GM23338 (cell line): ENCODE measurements at regions not wholly inside any gene's neighbourhood (a gene's known extent, or its start where the extent isn't known, plus 50 kb on each side); places are given as distances from the start of the nearest gene placed in this dataset.

Source experiments
- ATAC-seq: fragments of 200-7000 bp; cut with Tn5 transposase; 3 replicates; pipeline ENCODE4 v1.9.1; 2020
- DNase-seq: peaks from one replicate; pipeline ENCODE4 v3.0.0-alpha.2; 2015; ENCODE audit warnings: low spot score
- H2AFZ ChIP-seq: fragments of 200-600 bp; sonication (generic); 2 replicates; pipeline ENCODE4 v1.8.0; 2016; ENCODE audit warnings: antibody characterized with exemption, mild to moderate bottlenecking, moderate library complexity
- H3F3A ChIP-seq: fragments of 200-600 bp; sonication (generic); replicated peaks from 2 replicates; pipeline ENCODE4 v1.8.0; 2017; ENCODE audit warnings: antibody characterized with exemption, mixed run types, low read depth
- H3K27ac ChIP-seq: fragments of 200-600 bp; sonication (generic); 2 replicates; pipeline ENCODE4 v1.6.1; 2016; ENCODE audit warnings: low read depth
- H3K27me3 ChIP-seq: fragments of 200-600 bp; sonication (generic); 2 replicates; pipeline ENCODE4 v1.8.0; 2016; ENCODE audit warnings: mild to moderate bottlenecking, mixed run types, moderate library complexity; ENCODE audit not compliant: insufficient read depth
- H3K36me3 ChIP-seq: fragments of 200-600 bp; sonication (generic); 2 replicates; pipeline ENCODE4 v1.8.0; 2016; ENCODE audit warnings: mild to moderate bottlenecking; ENCODE audit not compliant: insufficient read depth
- H3K4me1 ChIP-seq: fragments of 200-600 bp; sonication (generic); 2 replicates; pipeline ENCODE4 v1.8.0; 2016; ENCODE audit warnings: mild to moderate bottlenecking, moderate library complexity; ENCODE audit not compliant: insufficient read depth
- H3K4me2 ChIP-seq: fragments of 200-600 bp; sonication (generic); 2 replicates; pipeline ENCODE4 v1.7.1; 2017; ENCODE audit warnings: mixed run types
- H3K4me3 ChIP-seq: fragments of 200-600 bp; sonication (generic); 2 replicates; pipeline ENCODE4 v1.6.1; 2016; ENCODE audit warnings: mixed run types
- H3K79me2 ChIP-seq: fragments of 200-600 bp; sonication (generic); replicated peaks from 2 replicates; pipeline ENCODE4 v1.8.0; 2017; ENCODE audit warnings: mild to moderate bottlenecking; ENCODE audit not compliant: insufficient read depth
- H3K9me2 ChIP-seq: fragments of 200-600 bp; sonication (generic); 2 replicates; pipeline ENCODE4 v1.8.0; 2017; ENCODE audit not compliant: insufficient read depth
- H4K20me1 ChIP-seq: fragments of 200-600 bp; sonication (generic); replicated peaks from 2 replicates; pipeline ENCODE4 v1.8.0; 2017; ENCODE audit warnings: mild to moderate bottlenecking; ENCODE audit not compliant: insufficient read depth
- H3K27ac Mint-ChIP-seq: 2 replicates; pipeline ENCODE4 v1.8.0; 2020; ENCODE audit warnings: inconsistent platforms, mild to moderate bottlenecking, moderate library complexity, mixed read lengths
- H3K27me3 Mint-ChIP-seq: 3 replicates; pipeline ENCODE4 v1.8.0; 2022; ENCODE audit warnings: low read depth, mild to moderate bottlenecking, moderate library complexity, mixed read lengths, inconsistent platforms; ENCODE audit not compliant: insufficient read depth, poor library complexity
- H3K36me3 Mint-ChIP-seq: 3 replicates; pipeline ENCODE4 v1.8.0; 2021; ENCODE audit warnings: low read depth, mild to moderate bottlenecking, inconsistent platforms, moderate library complexity, mixed read lengths
- H3K4me1 Mint-ChIP-seq: 3 replicates; pipeline ENCODE4 v1.8.0; 2020; ENCODE audit warnings: mild to moderate bottlenecking, inconsistent platforms, mixed read lengths
- H3K4me3 Mint-ChIP-seq: 3 replicates; pipeline ENCODE4 v1.8.0; 2021; ENCODE audit warnings: moderate library complexity, mild to moderate bottlenecking, inconsistent platforms, mixed read lengths
- H3K9me3 Mint-ChIP-seq: 3 replicates; pipeline ENCODE4 v1.8.0; 2020; ENCODE audit warnings: moderate library complexity, mild to moderate bottlenecking, inconsistent platforms, mixed read lengths
- CREB1 ChIP-seq: fragments of 250-450 bp; sonication (Bioruptor Pico); IDR thresholded peaks from 2 replicates; pipeline ENCODE4 v1.5.0; 2020; ENCODE audit warnings: low read depth, mild to moderate bottlenecking, moderate library complexity
- EZH2 ChIP-seq: fragments of 200-600 bp; sonication (generic); IDR thresholded peaks from one replicate; pipeline ENCODE4 v1.8.0; 2017; ENCODE audit warnings: antibody characterized with exemption, mild to moderate bottlenecking, low read depth; ENCODE audit not compliant: unreplicated experiment
- JUNB ChIP-seq: IDR thresholded peaks from one replicate; pipeline ENCODE4 v1.6.1; 2016; ENCODE audit warnings: antibody characterized with exemption; ENCODE audit not compliant: unreplicated experiment
- STAT1 ChIP-seq: IDR thresholded peaks from one replicate; pipeline ENCODE4 v1.6.1; 2016; ENCODE audit warnings: antibody characterized with exemption; ENCODE audit not compliant: unreplicated experiment
- ZNF114 ChIP-seq: fragments of 250-450 bp; sonication (Bioruptor Pico); IDR thresholded peaks from 2 replicates; pipeline ENCODE4 v1.5.0; 2020; ENCODE audit warnings: mild to moderate bottlenecking, moderate library complexity
- TF ChIP-seq, protein P1 (sequence below), 2 experiments: fragments of 200-600 bp in 1 of 2; sonication (generic) in 1 of 2; conservative IDR thresholded peaks; 2 replicates each; pipeline versions ENCODE4 v1.5.1 to v1.6.1; 2016 to 2017; ENCODE audit warnings: antibody characterized with exemption in 2 of 2, low read depth in 2 of 2, mild to moderate bottlenecking in 2 of 2, moderate library complexity in 1 of 2
- TF ChIP-seq, protein P2 (sequence below): IDR thresholded peaks from one replicate; pipeline ENCODE4 v1.6.1; 2018; ENCODE audit warnings: antibody characterized with exemption; ENCODE audit not compliant: unreplicated experiment

GRCh38 chr2:4909346-4910009 is 782.7 kb upstream of the SOX11 start:
- Histone ChIP-seq H3K9me2 (no peaks in the 10 kb centered on the region), H3K4me2 (no peak overlapping the region), H3K27ac (no peak overlapping the region), H3K79me2 (no peaks in the 10 kb centered on the region), H2AFZ (no peak overlapping the region), H3K27me3 (no peaks in the 10 kb centered on the region), H3K4me3 (no peak overlapping the region), H3K4me1 (no peaks in the 10 kb centered on the region), H3F3A (no peaks in the 10 kb centered on the region), H4K20me1 (no peaks in the 10 kb centered on the region), H3K36me3 (no peaks in the 10 kb centered on the region; the same call in 1 of the 2 replicates)
- TF ChIP-seq JUNB (no peak), CREB1 (CRISPR knock-in tag) (no peak), EZH2 (no peak), ZNF114 (no peak)
- peaks cover 3% of the 10 kb centered on the region; the same call in 1 of the 3 replicates for H3K36me3 Mint-ChIP-seq
- H3K4me3 Mint-ChIP-seq = no peak overlapping the region
- DNase-seq = no peak
- no peak for ATAC-seq
- no peaks in the 10 kb centered on the region for H3K4me1 Mint-ChIP-seq
- no peaks in the 10 kb centered on the region for H3K27me3 Mint-ChIP-seq
- peaks cover 75% of the 10 kb centered on the region for H3K9me3 Mint-ChIP-seq
- no peak overlapping the region for H3K27ac Mint-ChIP-seq

DNA sequence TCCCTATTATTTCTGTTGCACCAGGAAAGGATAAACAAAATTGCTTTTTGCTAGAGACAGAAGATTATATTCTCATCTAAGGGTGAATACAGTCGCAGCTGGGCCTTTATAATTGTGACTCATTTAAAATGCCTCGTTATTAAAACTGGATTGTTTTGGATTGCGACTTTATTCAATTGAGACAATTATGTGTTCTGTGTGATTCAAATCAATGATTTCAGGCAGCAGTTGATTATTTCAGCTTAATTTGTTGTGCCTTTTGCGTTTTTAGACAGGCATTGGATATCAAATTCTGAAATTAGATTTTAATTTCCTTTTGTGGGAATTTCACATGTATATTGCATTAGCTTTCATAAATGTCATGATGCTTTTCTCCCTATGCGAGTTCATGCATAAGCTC is 778.1 kb upstream of the SOX11 start:
- no peaks in the 10 kb centered on the region for H3F3A ChIP-seq
- TF ChIP-seq EZH2 (no peak), STAT1 (no peak)
- TF ChIP-seq, protein P1, sequence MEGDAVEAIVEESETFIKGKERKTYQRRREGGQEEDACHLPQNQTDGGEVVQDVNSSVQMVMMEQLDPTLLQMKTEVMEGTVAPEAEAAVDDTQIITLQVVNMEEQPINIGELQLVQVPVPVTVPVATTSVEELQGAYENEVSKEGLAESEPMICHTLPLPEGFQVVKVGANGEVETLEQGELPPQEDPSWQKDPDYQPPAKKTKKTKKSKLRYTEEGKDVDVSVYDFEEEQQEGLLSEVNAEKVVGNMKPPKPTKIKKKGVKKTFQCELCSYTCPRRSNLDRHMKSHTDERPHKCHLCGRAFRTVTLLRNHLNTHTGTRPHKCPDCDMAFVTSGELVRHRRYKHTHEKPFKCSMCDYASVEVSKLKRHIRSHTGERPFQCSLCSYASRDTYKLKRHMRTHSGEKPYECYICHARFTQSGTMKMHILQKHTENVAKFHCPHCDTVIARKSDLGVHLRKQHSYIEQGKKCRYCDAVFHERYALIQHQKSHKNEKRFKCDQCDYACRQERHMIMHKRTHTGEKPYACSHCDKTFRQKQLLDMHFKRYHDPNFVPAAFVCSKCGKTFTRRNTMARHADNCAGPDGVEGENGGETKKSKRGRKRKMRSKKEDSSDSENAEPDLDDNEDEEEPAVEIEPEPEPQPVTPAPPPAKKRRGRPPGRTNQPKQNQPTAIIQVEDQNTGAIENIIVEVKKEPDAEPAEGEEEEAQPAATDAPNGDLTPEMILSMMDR (conservative IDR thresholded peaks at IDR 0.05; ENCODE audit: low read depth in 2 of 2) = no peak
- TF ChIP-seq, protein P2, sequence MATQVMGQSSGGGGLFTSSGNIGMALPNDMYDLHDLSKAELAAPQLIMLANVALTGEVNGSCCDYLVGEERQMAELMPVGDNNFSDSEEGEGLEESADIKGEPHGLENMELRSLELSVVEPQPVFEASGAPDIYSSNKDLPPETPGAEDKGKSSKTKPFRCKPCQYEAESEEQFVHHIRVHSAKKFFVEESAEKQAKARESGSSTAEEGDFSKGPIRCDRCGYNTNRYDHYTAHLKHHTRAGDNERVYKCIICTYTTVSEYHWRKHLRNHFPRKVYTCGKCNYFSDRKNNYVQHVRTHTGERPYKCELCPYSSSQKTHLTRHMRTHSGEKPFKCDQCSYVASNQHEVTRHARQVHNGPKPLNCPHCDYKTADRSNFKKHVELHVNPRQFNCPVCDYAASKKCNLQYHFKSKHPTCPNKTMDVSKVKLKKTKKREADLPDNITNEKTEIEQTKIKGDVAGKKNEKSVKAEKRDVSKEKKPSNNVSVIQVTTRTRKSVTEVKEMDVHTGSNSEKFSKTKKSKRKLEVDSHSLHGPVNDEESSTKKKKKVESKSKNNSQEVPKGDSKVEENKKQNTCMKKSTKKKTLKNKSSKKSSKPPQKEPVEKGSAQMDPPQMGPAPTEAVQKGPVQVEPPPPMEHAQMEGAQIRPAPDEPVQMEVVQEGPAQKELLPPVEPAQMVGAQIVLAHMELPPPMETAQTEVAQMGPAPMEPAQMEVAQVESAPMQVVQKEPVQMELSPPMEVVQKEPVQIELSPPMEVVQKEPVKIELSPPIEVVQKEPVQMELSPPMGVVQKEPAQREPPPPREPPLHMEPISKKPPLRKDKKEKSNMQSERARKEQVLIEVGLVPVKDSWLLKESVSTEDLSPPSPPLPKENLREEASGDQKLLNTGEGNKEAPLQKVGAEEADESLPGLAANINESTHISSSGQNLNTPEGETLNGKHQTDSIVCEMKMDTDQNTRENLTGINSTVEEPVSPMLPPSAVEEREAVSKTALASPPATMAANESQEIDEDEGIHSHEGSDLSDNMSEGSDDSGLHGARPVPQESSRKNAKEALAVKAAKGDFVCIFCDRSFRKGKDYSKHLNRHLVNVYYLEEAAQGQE = no peak
- H3K27me3 ChIP-seq = no peaks in the 10 kb centered on the region
- H3K4me3 ChIP-seq = no peak overlapping the region
- Mint-ChIP-seq H3K4me3 (no peak overlapping the region), H3K9me3 (peaks cover 78% of the 10 kb centered on the region), H3K36me3 (no peaks in the 10 kb centered on the region; the same call in 2 of the 3 replicates), H3K27me3 (no peaks in the 10 kb centered on the region), H3K27ac (no peak overlapping the region), H3K4me1 (no peaks in the 10 kb centered on the region)
- no peak for DNase-seq
- H2AFZ ChIP-seq = no peak overlapping the region
- H3K4me1 ChIP-seq = no peaks in the 10 kb centered on the region
- H3K9me2 ChIP-seq = no peaks in the 10 kb centered on the region
- no peak for ATAC-seq
- H3K4me2 ChIP-seq = no peak overlapping the region
- no peak overlapping the region for H3K27ac ChIP-seq
- H4K20me1 ChIP-seq = no peaks in the 10 kb centered on the region
- H3K79me2 ChIP-seq = no peaks in the 10 kb centered on the region
- H3K36me3 ChIP-seq = no peaks in the 10 kb centered on the region; the same call in 1 of the 2 replicates
